T-helper 2 cell treated with Interferon-gamma antibody and Interleukin-4, amounts not matched to agents 5 μg/mL and 100 μg/mL, for 36 hours (primary cell): ENCODE measurements at regions not wholly inside any gene's neighbourhood (a gene's known extent, or its start where the extent isn't known, plus 50 kb on each side); places are given as distances from the start of the nearest gene placed in this dataset.

Source experiments
- DNase-seq: peaks from one replicate; pipeline ENCODE4 v3.0.0; 2021; ENCODE audit warnings: low spot score
- H3K27ac Mint-ChIP-seq: one replicate; pipeline ENCODE4 v1.8.0; 2021; ENCODE audit warnings: mild to moderate bottlenecking, mixed read lengths
- H3K27me3 Mint-ChIP-seq: one replicate; pipeline ENCODE4 v1.8.0; 2021; ENCODE audit warnings: low read depth, mixed read lengths
- H3K36me3 Mint-ChIP-seq: one replicate; pipeline ENCODE4 v1.8.0; 2021; ENCODE audit warnings: low read depth, mixed read lengths
- H3K4me1 Mint-ChIP-seq: one replicate; pipeline ENCODE4 v1.8.0; 2021; ENCODE audit warnings: low read depth, mixed read lengths
- H3K4me3 Mint-ChIP-seq: one replicate; pipeline ENCODE4 v1.8.0; 2022; ENCODE audit warnings: mild to moderate bottlenecking, moderate library complexity, mixed read lengths
- H3K9me3 Mint-ChIP-seq: one replicate; pipeline ENCODE4 v1.8.0; 2021; ENCODE audit warnings: mixed read lengths

DNA sequence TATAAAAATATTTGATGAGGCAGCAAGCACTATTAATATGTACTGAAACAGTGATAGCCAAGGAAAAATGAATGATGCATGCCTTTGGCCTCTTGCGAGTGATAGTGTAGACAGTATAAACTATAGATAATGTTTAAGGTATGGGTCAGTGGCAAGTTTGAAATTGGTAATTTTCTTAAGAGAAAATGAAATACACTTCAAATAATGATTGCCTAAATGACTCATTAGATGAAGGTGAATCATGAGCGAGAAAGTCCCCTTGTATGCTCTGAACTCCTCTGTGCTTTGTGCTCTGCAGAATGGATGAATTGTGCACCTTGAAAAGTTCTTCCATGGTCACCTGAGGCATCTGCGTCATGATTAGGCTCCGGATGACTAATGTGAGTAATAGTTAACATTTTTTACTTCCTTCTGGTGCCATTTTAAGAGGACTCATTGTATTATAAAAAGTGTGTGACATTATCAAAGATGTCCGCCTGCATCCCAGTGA lies 84.9 kb upstream of the RTL1 start:
- Mint-ChIP-seq H3K27me3 (no peaks in the 10 kb centered on the region), H3K9me3 (no peaks in the 10 kb centered on the region)

GRCh38 chr14:100988956-100989355 lies 85.4 kb upstream of the RTL1 start:
- Mint-ChIP-seq H3K27ac (no peak overlapping the region), H3K36me3 (no peaks in the 10 kb centered on the region), H3K9me3 (no peaks in the 10 kb centered on the region)

More for the DNA sequence above, 84.9 kb upstream of the RTL1 start:
- Mint-ChIP-seq H3K4me3 (no peak overlapping the region), H3K36me3 (no peaks in the 10 kb centered on the region), H3K27ac (no peak overlapping the region), H3K4me1 (no peaks in the 10 kb centered on the region)
- no peak for DNase-seq

GRCh38 chr14:100989924-100990323 lies 86.4 kb upstream of the RTL1 start:
- H3K4me3 Mint-ChIP-seq = no peak overlapping the region
- DNase-seq = no peak
- no peaks in the 10 kb centered on the region for H3K36me3 Mint-ChIP-seq
- H3K27me3 Mint-ChIP-seq = no peaks in the 10 kb centered on the region
- no peaks in the 10 kb centered on the region for H3K9me3 Mint-ChIP-seq
- no peak overlapping the region for H3K27ac Mint-ChIP-seq
- H3K4me1 Mint-ChIP-seq = no peaks in the 10 kb centered on the region

More at GRCh38 chr14:100988956-100989355, 85.4 kb upstream of the RTL1 start:
- DNase-seq = no peak
- H3K27me3 Mint-ChIP-seq = no peaks in the 10 kb centered on the region
- H3K4me1 Mint-ChIP-seq = no peaks in the 10 kb centered on the region
- no peak overlapping the region for H3K4me3 Mint-ChIP-seq

DNA sequence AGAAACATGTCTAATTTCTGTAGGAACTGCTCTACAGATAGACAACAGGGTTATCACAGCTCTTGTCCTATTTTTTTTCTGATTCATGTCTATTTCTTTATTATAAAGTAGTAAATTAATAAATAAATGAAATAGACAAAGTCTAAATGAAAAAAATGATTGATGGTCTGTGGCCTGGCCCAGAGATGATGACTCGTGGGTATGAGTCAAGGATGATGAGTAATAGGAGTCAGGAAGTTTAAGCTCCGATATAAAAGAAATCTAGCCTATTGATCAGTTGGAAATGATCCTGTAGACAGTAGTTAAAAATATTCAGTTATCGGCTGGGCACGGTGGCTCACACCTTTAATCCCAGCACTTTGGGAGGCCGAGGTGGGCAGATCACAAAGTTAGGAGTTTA lies 90.6 kb upstream of the RTL1 start:
- no peak overlapping the region for H3K4me3 Mint-ChIP-seq
- H3K27me3 Mint-ChIP-seq = no peaks in the 10 kb centered on the region
- no peaks in the 10 kb centered on the region for H3K9me3 Mint-ChIP-seq
- H3K36me3 Mint-ChIP-seq = no peaks in the 10 kb centered on the region
- H3K4me1 Mint-ChIP-seq = no peaks in the 10 kb centered on the region
- no peak overlapping the region for H3K27ac Mint-ChIP-seq
- no peak for DNase-seq

GRCh38 chr14:100994756-100995330 lies 91.3 kb upstream of the RTL1 start:
- Mint-ChIP-seq H3K27me3 (no peaks in the 10 kb centered on the region), H3K27ac (no peak overlapping the region), H3K36me3 (no peaks in the 10 kb centered on the region)

DNA sequence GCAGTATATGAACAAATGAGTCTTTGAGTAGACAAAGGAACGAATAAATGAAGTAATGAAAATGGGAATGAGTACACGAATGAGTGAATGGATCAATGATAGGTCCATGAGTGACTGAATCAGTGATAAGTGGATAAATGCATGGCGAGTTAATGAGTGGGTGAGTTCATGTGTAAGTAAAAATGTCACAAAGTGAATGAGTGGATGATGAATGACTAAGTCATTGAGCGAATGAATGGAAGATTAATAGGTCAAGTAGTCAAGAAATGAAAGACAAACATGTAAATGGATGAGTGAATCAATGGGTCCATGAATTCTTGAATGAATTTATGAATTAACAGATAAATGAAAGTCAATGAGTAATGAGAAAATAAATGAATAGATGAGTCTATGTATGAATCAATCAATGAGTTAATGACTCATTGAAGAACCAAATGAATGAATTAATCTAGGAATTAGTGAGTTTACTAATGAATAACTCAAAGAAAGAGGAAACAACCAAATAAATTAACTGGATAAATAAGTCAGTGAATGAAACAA lies 97.3 kb upstream of the RTL1 start:
- H3K27me3 Mint-ChIP-seq = peaks cover 3% of the 10 kb centered on the region
- H3K4me3 Mint-ChIP-seq = no peak overlapping the region
- no peaks in the 10 kb centered on the region for H3K36me3 Mint-ChIP-seq
- H3K4me1 Mint-ChIP-seq = peaks cover 6% of the 10 kb centered on the region
- DNase-seq = no peak
- H3K27ac Mint-ChIP-seq = no peak overlapping the region
- no peaks in the 10 kb centered on the region for H3K9me3 Mint-ChIP-seq

More at GRCh38 chr14:100994756-100995330, 91.3 kb upstream of the RTL1 start:
- no peak for DNase-seq
- no peaks in the 10 kb centered on the region for H3K4me1 Mint-ChIP-seq
- H3K4me3 Mint-ChIP-seq = no peak overlapping the region
- no peaks in the 10 kb centered on the region for H3K9me3 Mint-ChIP-seq

DNA sequence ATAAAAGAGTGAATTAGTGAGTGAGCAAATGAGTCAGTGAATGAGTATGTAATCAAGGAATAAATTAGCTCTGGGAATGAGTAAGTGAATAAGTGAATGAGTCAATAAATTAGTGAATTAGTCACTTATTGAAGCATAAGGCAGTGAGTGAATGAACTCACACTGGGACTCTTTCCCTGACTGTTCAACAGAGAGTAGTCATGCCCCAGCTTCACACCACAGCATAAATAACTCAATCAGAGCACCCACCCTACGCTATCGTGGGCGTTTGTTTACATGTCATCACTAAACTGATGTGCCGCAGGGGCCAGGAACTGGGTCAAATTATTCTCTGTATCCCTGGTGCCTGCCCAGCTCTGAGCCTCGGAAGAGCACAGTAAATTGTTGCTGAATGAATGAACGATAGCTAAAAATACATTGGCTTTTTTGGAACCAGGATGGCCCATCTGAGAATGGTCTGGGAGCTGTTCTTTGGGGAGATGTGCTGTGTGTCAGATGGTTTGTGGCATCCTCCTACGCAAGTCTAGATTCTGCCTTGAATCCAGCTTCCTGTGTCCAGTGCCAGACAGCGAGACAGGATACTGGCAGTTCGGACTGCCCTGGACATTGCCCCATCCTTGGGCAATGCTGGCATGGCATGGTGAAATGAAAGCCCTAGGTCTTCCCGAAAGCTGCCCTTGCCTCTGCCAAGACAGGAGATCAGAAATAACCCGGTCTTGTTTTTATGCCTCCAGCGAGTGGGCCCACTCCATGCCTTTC lies 98.0 kb upstream of the RTL1 start:
- Mint-ChIP-seq H3K4me3 (no peak overlapping the region), H3K4me1 (peaks cover 9% of the 10 kb centered on the region), H3K36me3 (no peaks in the 10 kb centered on the region), H3K27ac (no peak overlapping the region), H3K27me3 (peaks cover 3% of the 10 kb centered on the region), H3K9me3 (no peaks in the 10 kb centered on the region)
- DNase-seq = no peak

DNA sequence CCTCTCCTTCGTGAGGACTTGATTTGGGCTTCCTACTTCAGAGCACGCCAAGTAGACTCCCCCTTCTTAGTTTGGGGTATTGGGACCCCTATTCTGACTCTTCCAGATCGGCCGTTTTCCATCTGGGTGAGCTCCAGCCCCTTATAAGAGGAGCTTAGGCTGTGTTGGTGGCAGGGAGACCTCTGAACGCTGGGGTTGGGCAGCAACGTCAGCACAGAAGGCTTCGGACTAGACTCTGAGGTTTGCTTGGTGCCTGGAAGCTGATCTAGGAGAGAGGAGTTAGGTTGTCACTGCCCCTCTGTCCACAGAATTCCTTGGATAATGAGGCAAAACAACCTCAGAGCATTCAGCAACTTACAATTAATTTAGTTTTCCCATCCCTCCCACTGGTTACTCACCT lies 99.2 kb upstream of the RTL1 start:
- Mint-ChIP-seq H3K27ac (no peak overlapping the region), H3K27me3 (peaks cover 3% of the 10 kb centered on the region), H3K4me3 (no peak overlapping the region), H3K9me3 (no peaks in the 10 kb centered on the region), H3K36me3 (no peaks in the 10 kb centered on the region), H3K4me1 (peaks cover 9% of the 10 kb centered on the region)
- no peak for DNase-seq

DNA sequence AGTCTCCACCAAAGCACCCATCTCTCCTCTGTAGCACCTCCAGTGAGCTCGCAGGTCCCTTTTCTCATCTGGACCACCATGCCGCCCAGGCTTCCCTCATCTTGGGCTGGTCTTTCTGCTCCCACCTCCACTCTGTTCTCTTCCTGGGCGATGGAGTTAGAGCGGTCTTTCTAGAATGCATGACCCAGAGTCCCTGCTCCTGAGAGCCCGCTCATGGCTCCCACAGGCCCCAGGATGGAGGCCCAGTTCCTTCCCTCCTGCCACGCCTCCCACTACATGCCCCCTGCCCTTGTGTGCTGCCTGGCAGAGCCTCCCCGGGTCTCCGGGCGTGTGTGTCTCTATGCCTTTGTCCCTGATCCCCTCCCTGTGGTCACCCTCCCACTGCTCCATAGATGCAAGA lies 100.7 kb upstream of the RTL1 start:
- Mint-ChIP-seq H3K27me3 (peaks cover 3% of the 10 kb centered on the region), H3K27ac (no peak overlapping the region), H3K4me1 (peaks cover 9% of the 10 kb centered on the region)

DNA sequence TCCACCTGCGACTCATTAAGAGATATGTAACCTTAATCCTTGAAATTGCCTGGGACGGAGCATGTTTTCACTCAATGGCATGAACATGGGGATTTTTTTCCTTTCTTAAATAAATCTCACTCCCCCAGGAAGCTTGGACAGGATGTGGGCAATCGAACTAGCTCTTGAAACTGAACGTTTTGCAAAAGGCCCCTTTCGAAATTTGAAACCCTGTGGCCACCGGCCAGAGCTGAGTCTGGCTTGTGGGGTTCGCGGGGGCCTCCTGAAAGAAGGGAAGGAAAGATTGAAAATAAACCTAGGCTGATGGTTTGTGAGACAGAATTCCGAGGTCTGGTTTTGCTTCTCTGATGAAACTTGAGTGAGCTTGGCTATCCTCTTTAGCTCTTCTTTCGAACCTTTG lies 101.4 kb upstream of the RTL1 start:
- no peak overlapping the region for H3K4me3 Mint-ChIP-seq
- peaks cover 9% of the 10 kb centered on the region for H3K4me1 Mint-ChIP-seq
- DNase-seq = no peak
- no peaks in the 10 kb centered on the region for H3K36me3 Mint-ChIP-seq
- no peaks in the 10 kb centered on the region for H3K9me3 Mint-ChIP-seq
- H3K27ac Mint-ChIP-seq = no peak overlapping the region
- H3K27me3 Mint-ChIP-seq = peaks cover 3% of the 10 kb centered on the region

More for the DNA sequence above, 100.7 kb upstream of the RTL1 start:
- DNase-seq = no peak
- H3K36me3 Mint-ChIP-seq = no peaks in the 10 kb centered on the region
- no peak overlapping the region for H3K4me3 Mint-ChIP-seq
- H3K9me3 Mint-ChIP-seq = no peaks in the 10 kb centered on the region

GRCh38 chr14:101005447-101005846 lies 101.9 kb upstream of the RTL1 start:
- H3K27me3 Mint-ChIP-seq = peaks cover 3% of the 10 kb centered on the region
- H3K9me3 Mint-ChIP-seq = no peaks in the 10 kb centered on the region
- no peaks in the 10 kb centered on the region for H3K36me3 Mint-ChIP-seq
- DNase-seq = no peak
- H3K4me1 Mint-ChIP-seq = peaks cover 9% of the 10 kb centered on the region
- peak overlapping the region; percentile 10 for H3K4me3 Mint-ChIP-seq
- no peak overlapping the region for H3K27ac Mint-ChIP-seq

DNA sequence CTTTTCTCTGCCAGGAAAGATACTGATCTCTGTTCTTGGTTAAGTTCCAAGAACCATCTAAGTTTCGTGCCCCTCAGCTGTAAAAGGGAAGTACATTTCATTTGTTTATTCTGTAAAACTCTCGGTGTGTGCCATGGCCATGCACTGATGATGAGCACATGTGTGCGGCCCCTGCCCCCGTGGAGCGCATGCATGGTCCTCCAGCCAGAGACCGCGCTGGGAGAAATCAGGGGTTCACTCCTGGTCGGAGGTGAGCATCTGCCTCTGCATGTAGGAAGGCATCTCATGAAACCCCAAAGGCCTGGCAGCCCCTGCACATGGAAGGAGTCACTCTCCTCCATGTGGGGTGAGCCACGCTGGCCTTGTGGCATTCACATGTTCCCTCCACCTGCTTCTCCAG lies 102.5 kb upstream of the RTL1 start:
- peaks cover 3% of the 10 kb centered on the region for H3K27me3 Mint-ChIP-seq
- DNase-seq = no peak

GRCh38 chr14:101007004-101007614 lies 103.6 kb upstream of the RTL1 start:
- DNase-seq = no peak
- Mint-ChIP-seq H3K27me3 (peaks cover 7% of the 10 kb centered on the region), H3K9me3 (no peaks in the 10 kb centered on the region), H3K4me3 (no peak overlapping the region), H3K36me3 (no peaks in the 10 kb centered on the region), H3K27ac (no peak overlapping the region), H3K4me1 (peaks cover 9% of the 10 kb centered on the region)

More for the DNA sequence above, 102.5 kb upstream of the RTL1 start:
- H3K4me1 Mint-ChIP-seq = peaks cover 9% of the 10 kb centered on the region
- no peaks in the 10 kb centered on the region for H3K9me3 Mint-ChIP-seq
- peak overlapping the region; percentile 10 for H3K4me3 Mint-ChIP-seq
- H3K27ac Mint-ChIP-seq = no peak overlapping the region
- H3K36me3 Mint-ChIP-seq = no peaks in the 10 kb centered on the region

- H3K27me3 Mint-ChIP-seq = peaks cover 13% of the 10 kb centered on the region
- no peak for DNase-seq
- peaks cover 9% of the 10 kb centered on the region for H3K4me1 Mint-ChIP-seq
- H3K4me3 Mint-ChIP-seq = no peak overlapping the region
- H3K27ac Mint-ChIP-seq = no peak overlapping the region
- no peaks in the 10 kb centered on the region for H3K9me3 Mint-ChIP-seq
- no peaks in the 10 kb centered on the region for H3K36me3 Mint-ChIP-seq
These were observed 104.2 kb upstream of the RTL1 start for GRCh38 chr14:101007765-101008164.
